HL-60 (cell line): ENCODE measurements at regions not wholly inside any gene's neighbourhood (a gene's known extent, or its start where the extent isn't known, plus 50 kb on each side); places are given as distances from the start of the nearest gene placed in this dataset.

ENCODE experiments used
- DNase-seq, 2 experiments: peaks; one replicate each; pipeline ENCODE4 v3.0.0-alpha.2; 2010 to 2020; ENCODE audit warnings: low read depth in 1 of 2, low spot score in 1 of 2
- H3K27ac ChIP-seq: fragments of 250-450 bp; sonication (Bioruptor Pico); replicated peaks from 2 replicates; pipeline ENCODE4 v1.5.1; 2020; ENCODE audit warnings: mild to moderate bottlenecking, moderate library complexity
- H3K27me3 ChIP-seq: fragments of 250-450 bp; sonication (Bioruptor Pico); 2 replicates; pipeline ENCODE4 v1.5.1; 2021; ENCODE audit warnings: mild to moderate bottlenecking, moderate library complexity; ENCODE audit not compliant: insufficient read depth, poor library complexity, severe bottlenecking
- H3K4me3 ChIP-seq: replicated peaks from 2 replicates; pipeline ENCODE4 v1.5.1; 2011; ENCODE audit warnings: mild to moderate bottlenecking, control low read depth, low read length; ENCODE audit not compliant: insufficient read depth
- CTCF ChIP-seq: IDR thresholded peaks from one replicate; pipeline ENCODE4 v1.5.1; 2011; ENCODE audit warnings: low read length, control low read depth, inconsistent platforms; ENCODE audit not compliant: insufficient read depth
- GABPA ChIP-seq: IDR thresholded peaks from 2 replicates; pipeline ENCODE4 v1.6.1; 2012; ENCODE audit warnings: low read depth
- POLR2AphosphoS5 ChIP-seq: IDR thresholded peaks from 2 replicates; pipeline ENCODE4 v1.6.1; 2012; ENCODE audit warnings: low read depth
- REST ChIP-seq: IDR thresholded peaks from 2 replicates; pipeline ENCODE4 v1.6.1; 2012; ENCODE audit warnings: low read depth; ENCODE audit not compliant: insufficient replicate concordance
- SPI1 ChIP-seq: IDR thresholded peaks from 2 replicates; pipeline ENCODE4 v1.6.1; 2012; ENCODE audit warnings: low read depth, mild to moderate bottlenecking, borderline replicate concordance

GRCh38 chr9:88596376-88596775 lies 61.4 kb downstream of the NXNL2 start:
- no peak for DNase-seq
- TF ChIP-seq GABPA (no peak), SPI1 (0 out of 2 replicates have a peak, but pooled peaks have one; percentile 3)
- Histone ChIP-seq H3K27me3 (no peaks in the 10 kb centered on the region), H3K27ac (no peak overlapping the region; the same call in 1 of the 2 replicates), H3K4me3 (no peak overlapping the region)

DNA sequence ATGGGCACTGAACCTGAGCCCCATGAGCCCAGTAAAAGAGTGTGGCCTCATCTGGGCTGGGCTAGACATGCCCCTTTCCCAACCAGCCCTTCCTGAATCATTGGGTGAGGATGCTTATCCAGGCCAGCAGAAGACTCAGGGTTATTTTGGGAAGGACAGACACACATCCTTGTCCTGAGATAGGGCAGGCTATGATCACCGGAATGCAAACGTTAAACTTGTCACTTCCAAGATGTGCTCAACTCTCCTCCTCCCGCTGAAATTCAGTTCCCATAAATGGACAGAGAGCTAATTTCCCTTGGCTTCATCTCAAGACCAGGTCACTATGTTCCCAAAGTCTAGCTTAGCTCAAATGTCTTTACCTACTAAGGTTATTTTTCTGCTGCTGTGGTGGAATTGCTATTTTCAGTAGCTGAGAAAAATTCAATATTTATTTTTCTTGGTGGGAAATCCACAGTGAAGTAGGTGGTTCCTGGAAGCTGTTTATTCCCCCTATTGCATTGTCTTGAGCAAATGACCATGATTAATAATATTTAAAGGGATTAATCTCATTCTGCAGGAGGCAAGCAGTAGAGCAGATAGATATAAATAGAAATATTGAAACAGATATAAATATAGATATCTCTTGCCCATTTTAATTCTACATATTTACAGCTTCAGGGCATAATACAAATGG lies 70.0 kb downstream of the NXNL2 start:
- TF ChIP-seq GABPA (no peak), SPI1 (no peak), CTCF (no peak), POLR2AphosphoS5 (no peak)
- no peak overlapping the region for H3K27ac ChIP-seq
- H3K4me3 ChIP-seq: no peak overlapping the region
- H3K27me3 ChIP-seq: no peaks in the 10 kb centered on the region
- no peak for DNase-seq

- H3K27ac ChIP-seq: no peak overlapping the region
- H3K4me3 ChIP-seq: no peak overlapping the region
- TF ChIP-seq GABPA: no peak
- TF ChIP-seq POLR2AphosphoS5: no peak
- H3K27me3 ChIP-seq: no peaks in the 10 kb centered on the region
- DNase-seq: no peak
Measured at GRCh38 chr9:88605512-88606362, 70.8 kb downstream of the NXNL2 start.

DNA sequence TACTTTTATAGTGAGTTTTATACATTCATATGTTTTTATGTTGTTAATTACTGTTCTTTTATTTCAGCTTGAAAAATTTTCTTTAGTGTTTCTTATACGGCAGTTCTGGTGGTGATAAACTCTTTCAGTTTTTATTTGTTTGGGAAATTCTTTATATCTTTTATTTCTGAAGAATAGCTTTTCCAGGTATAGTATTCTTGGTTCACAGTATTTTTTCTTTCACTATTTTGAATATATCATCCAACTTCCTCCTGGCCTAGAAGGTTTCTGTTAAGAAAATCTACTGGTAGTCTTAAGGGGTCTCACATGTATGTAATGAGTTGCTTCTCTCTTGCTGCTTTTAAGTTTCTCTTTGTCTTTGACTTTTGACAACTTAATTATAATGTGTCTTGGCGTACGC lies 79.4 kb downstream of the NXNL2 start:
- Histone ChIP-seq H3K27ac (no peak overlapping the region), H3K4me3 (no peak overlapping the region), H3K27me3 (no peaks in the 10 kb centered on the region)
- DNase-seq: no peak
- no peak for TF ChIP-seq POLR2AphosphoS5
- no peak for TF ChIP-seq GABPA
- TF ChIP-seq SPI1: no peak
- TF ChIP-seq CTCF: no peak
- no peak for TF ChIP-seq REST

- no peak for TF ChIP-seq POLR2AphosphoS5
- no peaks in the 10 kb centered on the region for H3K27me3 ChIP-seq
- DNase-seq: no peak
- no peak overlapping the region for H3K4me3 ChIP-seq
- H3K27ac ChIP-seq: no peak overlapping the region
Measured at GRCh38 chr9:88623698-88624097, 88.7 kb downstream of the NXNL2 start.

DNA sequence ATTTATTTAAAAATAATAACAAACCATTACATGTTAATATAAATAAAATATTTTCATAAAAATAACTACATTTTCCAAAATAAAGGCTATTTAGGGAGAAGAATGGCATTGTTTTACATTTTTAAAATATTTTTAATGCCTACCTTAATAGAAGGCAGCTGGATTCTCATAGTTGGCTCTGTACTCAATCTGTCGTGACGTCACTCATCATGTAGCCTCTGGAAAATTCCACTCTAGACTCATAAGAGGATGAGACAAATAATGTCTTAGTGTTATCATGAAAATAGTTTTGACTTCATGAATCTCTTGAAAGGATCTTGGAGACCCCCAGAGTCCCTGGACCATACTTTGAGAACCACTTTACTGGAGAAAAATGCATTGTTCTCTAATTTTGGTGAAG lies 93.1 kb downstream of the NXNL2 start:
- no peak for DNase-seq
- Histone ChIP-seq H3K27ac (no peak overlapping the region), H3K27me3 (no peaks in the 10 kb centered on the region), H3K4me3 (no peak overlapping the region)
- TF ChIP-seq GABPA (no peak), CTCF (no peak)
